CD4-positive, alpha-beta T cell (primary cell): ENCODE measurements at regions not wholly inside any gene's neighbourhood (a gene's known extent, or its start where the extent isn't known, plus 50 kb on each side); places are given as distances from the start of the nearest gene placed in this dataset.

Source experiments
- ATAC-seq: fragments of 200-7000 bp; cut with Tn5 transposase; one replicate; pipeline ENCODE4 v1.10.0; 2022; ENCODE audit warnings: mild to moderate bottlenecking; ENCODE audit not compliant: poor library complexity
- CTCF ChIA-PET: fragments of 350-600 bp; sonication (Branson Sonifier 250); formaldehyde crosslinking; loops from one replicate; lab custom pipeline; 2021; ENCODE audit warnings: antibody characterized with exemption, inconsistent platforms; lab: Charles Lee
- POLR2A ChIA-PET: fragments of 350-600 bp; sonication (Branson Sonifier 250); formaldehyde crosslinking; loops from one replicate; lab custom pipeline; 2021; ENCODE audit warnings: antibody characterized with exemption, inconsistent platforms; lab: Charles Lee
- DNase-seq, 14 experiments: peaks; one replicate each; pipeline ENCODE4 v3.0.0-alpha.2; 2013 to 2020; ENCODE audit warnings: mixed read lengths in 2 of 14
- H3K27ac ChIP-seq, 2 donors: one replicate each; pipeline versions ENCODE4 v1.5.1 to v1.7.0; 2013; ENCODE audit warnings: low read length in 2 of 2, low read depth in 1 of 2, mild to moderate bottlenecking in 1 of 2
- H3K27me3 ChIP-seq, 2 experiments: 1 replicate in 1 of 2; 2 replicates in 1 of 2; pipeline versions ENCODE4 v1.6.1 to v1.7.0; 2013; ENCODE audit warnings: low read length in 2 of 2, control low read depth in 1 of 2, mild to moderate bottlenecking in 1 of 2, moderate library complexity in 1 of 2; ENCODE audit not compliant: insufficient read depth in 2 of 2, control insufficient read depth in 1 of 2
- H3K36me3 ChIP-seq: one replicate; pipeline ENCODE4 v1.6.1; 2013; ENCODE audit warnings: low read length, control low read depth; ENCODE audit not compliant: insufficient read depth
- H3K4me1 ChIP-seq: one replicate; pipeline ENCODE4 v1.6.1; 2013; ENCODE audit warnings: low read length, control low read depth; ENCODE audit not compliant: insufficient read depth
- H3K4me3 ChIP-seq: one replicate; pipeline ENCODE4 v1.5.1; 2013; ENCODE audit warnings: mild to moderate bottlenecking, low read length, moderate library complexity
- H3K9me3 ChIP-seq, 2 experiments: 1 replicate in 1 of 2; 2 replicates in 1 of 2; pipeline versions ENCODE4 v1.6.1 to v1.7.0; 2013; ENCODE audit warnings: low read length in 2 of 2, mild to moderate bottlenecking in 2 of 2, control low read depth in 1 of 2, moderate library complexity in 1 of 2; ENCODE audit not compliant: control insufficient read depth in 1 of 2, insufficient read depth in 1 of 2
- H3K27ac Mint-ChIP-seq: one replicate; pipeline ENCODE4 v1.8.0; 2020; ENCODE audit warnings: mixed read lengths
- H3K27me3 Mint-ChIP-seq: one replicate; pipeline ENCODE4 v1.8.0; 2021; ENCODE audit warnings: mixed read lengths
- H3K36me3 Mint-ChIP-seq: one replicate; pipeline ENCODE4 v1.8.0; 2021; ENCODE audit warnings: low read depth, mixed read lengths
- H3K4me1 Mint-ChIP-seq: one replicate; pipeline ENCODE4 v1.8.0; 2021; ENCODE audit warnings: low read depth, mixed read lengths
- H3K4me3 Mint-ChIP-seq: one replicate; pipeline ENCODE4 v1.8.0; 2020; ENCODE audit warnings: mild to moderate bottlenecking, mixed read lengths
- H3K9me3 Mint-ChIP-seq: one replicate; pipeline ENCODE4 v1.8.0; 2020; ENCODE audit warnings: mixed read lengths
- CTCF ChIP-seq: fragments of 200-600 bp; IDR thresholded peaks from one replicate; pipeline ENCODE4 v1.8.0; 2022; ENCODE audit warnings: antibody characterized with exemption, mild to moderate bottlenecking
- intact Hi-C, 2 experiments: fragments of 100-400 bp; cut with DNase I in 1 of 2; cut with micrococcal nuclease in 1 of 2; formaldehyde crosslinking; loops; one replicate each; pipeline versions ENCODE4 v1.15.1 to v1.9.0; 2023 to 2025; cut with DNase I, micrococcal nuclease

GRCh38 chr15:69871511-69872134, 226.1 kb downstream of the TLE3 start:
- Histone ChIP-seq H3K36me3 (no peaks in the 10 kb centered on the region), H3K27ac (no peak overlapping the region), H3K4me3 (no peak overlapping the region), H3K27me3 (no peaks in the 10 kb centered on the region), H3K9me3 (peaks cover 6 to 7% of the 10 kb centered on the region in 2 experiments), H3K4me1 (no peaks in the 10 kb centered on the region)
- Mint-ChIP-seq H3K9me3 (peaks cover 7% of the 10 kb centered on the region), H3K36me3 (no peaks in the 10 kb centered on the region), H3K27ac (no peak overlapping the region), H3K27me3 (no peaks in the 10 kb centered on the region), H3K4me3 (no peak overlapping the region), H3K4me1 (no peaks in the 10 kb centered on the region)
- DNase-seq, result no peak
- ChIA-PET POLR2A (interaction anchor here (0.6 kb wide), 1 partner anchor 14 kb away, joined by 3 read pairs; no protein-coding TSS in a partner anchor), CTCF (no interaction called here)
- ATAC-seq, result no peak
- TF ChIP-seq CTCF, result no peak
- intact Hi-C loops, result no loop called here

- Histone ChIP-seq H3K27ac (no peak overlapping the region), H3K36me3 (no peaks in the 10 kb centered on the region), H3K27me3 (no peaks in the 10 kb centered on the region), H3K9me3 (peaks cover 6 to 7% of the 10 kb centered on the region in 2 experiments), H3K4me3 (no peak overlapping the region), H3K4me1 (no peaks in the 10 kb centered on the region)
- Mint-ChIP-seq H3K4me3 (no peak overlapping the region), H3K9me3 (peaks cover 7% of the 10 kb centered on the region), H3K36me3 (no peaks in the 10 kb centered on the region), H3K27ac (no peak overlapping the region), H3K27me3 (no peaks in the 10 kb centered on the region), H3K4me1 (no peaks in the 10 kb centered on the region)
- TF ChIP-seq CTCF, result no peak
- no peak for ATAC-seq
- DNase-seq, result no peak
- intact Hi-C loops, result no loop called here
- ChIA-PET CTCF (no interaction called here), POLR2A (no interaction called here)
Observed at GRCh38 chr15:69873807-69874206, 223.9 kb downstream of the TLE3 start.

- Mint-ChIP-seq H3K27ac (no peak overlapping the region), H3K4me1 (no peaks in the 10 kb centered on the region), H3K36me3 (no peaks in the 10 kb centered on the region), H3K9me3 (peaks cover 7% of the 10 kb centered on the region), H3K27me3 (no peaks in the 10 kb centered on the region), H3K4me3 (no peak overlapping the region)
- no peaks in the 10 kb centered on the region for H3K36me3 ChIP-seq
- ATAC-seq (no peak), DNase-seq (no peak)
- H3K4me3 ChIP-seq, result no peak overlapping the region
- no peaks in the 10 kb centered on the region for H3K27me3 ChIP-seq
- no peaks in the 10 kb centered on the region for H3K4me1 ChIP-seq
- ChIA-PET POLR2A (no interaction called here), CTCF (no interaction called here)
- TF ChIP-seq CTCF, result no peak
- peaks cover 6 to 7% of the 10 kb centered on the region in 2 experiments for H3K9me3 ChIP-seq
- no peak overlapping the region for H3K27ac ChIP-seq
- intact Hi-C loops, result no loop called here
Observed at GRCh38 chr15:69874321-69874720, 223.4 kb downstream of the TLE3 start.
